ENCODE measurements at regions not wholly inside any gene's neighbourhood (a gene's known extent, or its start where the extent isn't known, plus 50 kb on each side); places are given as distances from the start of the nearest gene placed in this dataset.

DNA sequence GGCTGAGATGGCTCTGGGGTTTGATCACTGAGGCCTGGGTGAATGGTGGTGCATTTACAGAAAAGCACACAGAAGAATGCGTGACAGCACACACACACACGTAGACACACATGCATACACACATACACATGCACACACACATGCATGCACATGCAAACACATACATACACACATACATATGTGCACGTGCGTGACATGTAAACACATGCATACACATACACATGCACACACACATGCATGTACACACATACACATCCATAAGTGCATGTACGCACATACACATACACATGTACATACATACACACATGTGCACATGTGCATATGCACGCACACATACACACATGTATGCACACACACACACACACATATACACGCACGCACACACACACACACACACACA lies 108.4 kb downstream of the AIPL1 start:
- WGBS, 2 experiments (ENCODE audit: extremely low coverage in 2 of 2, insufficient read length in 1 of 2) = 90% methylated on average over 5 of the region's 8 CpGs; no CpG with 5 or more reads in 1 of the 2 experiments
- DNase-seq = no peak
- Histone ChIP-seq H2AK9ac (replicated peaks; ENCODE audit: low read depth, low read length, poor library complexity) (no peak overlapping the region), H2BK5ac (ENCODE audit: low read depth, low read length, poor library complexity, severe bottlenecking) (no peak overlapping the region), H3K36me3 (ENCODE audit: control insufficient read depth, insufficient read depth, low read length) (no peaks in the 10 kb centered on the region), H3K18ac (ENCODE audit: low read depth, low read length) (no peak overlapping the region), H3K4me1 (ENCODE audit: control insufficient read depth, insufficient read depth, low read length) (no peaks in the 10 kb centered on the region), H2AFZ (replicated peaks; ENCODE audit: low read length, poor library complexity) (no peak overlapping the region), H3K4ac (ENCODE audit: low read depth, low read length) (no peak overlapping the region), H3K14ac (replicated peaks; ENCODE audit: low read depth, low read length) (no peak overlapping the region), H3K79me1 (ENCODE audit: low read depth in 1 of 2, low read length in 2 of 2) (no peaks in the 10 kb centered on the region), H4K5ac (ENCODE audit: low read depth, low read length) (no peak overlapping the region), H2BK20ac (ENCODE audit: low read depth, low read length) (no peak overlapping the region), H4K8ac (ENCODE audit: low read depth in 2 of 2, low read length in 2 of 2) (no peak overlapping the region), H3K4me3 (ENCODE audit: insufficient read depth, low read depth, low read length) (no peak overlapping the region), H4K20me1 (ENCODE audit: insufficient read depth, low read length) (no peaks in the 10 kb centered on the region), H3K23ac (ENCODE audit: low read depth, low read length) (no peak overlapping the region), H3K4me2 (ENCODE audit: low read depth, low read length) (no peak overlapping the region), H4K91ac (ENCODE audit: insufficient read depth, low read depth, low read length) (no peak overlapping the region), H2BK15ac (ENCODE audit: low read depth, low read length) (no peak overlapping the region), H3K9ac (ENCODE audit: low read depth, low read length) (no peak overlapping the region), H2AK5ac (ENCODE audit: low read depth, low read length) (no peak overlapping the region), H2BK120ac (ENCODE audit: low read depth, low read length) (no peak overlapping the region), H3K9me3 (ENCODE audit: control insufficient read depth, insufficient read depth, low read length) (peaks cover 2% of the 10 kb centered on the region; the same call in 1 of the 2 replicates), H3K56ac (ENCODE audit: extremely low read depth, insufficient read depth, low read length) (no peak overlapping the region), H3K27ac (ENCODE audit: insufficient read depth, low read length) (no peak overlapping the region), H3K27me3 (ENCODE audit: control insufficient read depth, insufficient read depth, low read length) (no peaks in the 10 kb centered on the region), H3K9me1 (ENCODE audit: insufficient read depth, low read length) (no peaks in the 10 kb centered on the region)
- TF ChIP-seq CHD1 (IDR thresholded peaks at IDR 0.05; ENCODE audit: low read depth, low read length) = no peak
- no peak for TF ChIP-seq CTCF (conservative IDR thresholded peaks at IDR 0.05; ENCODE audit: low read depth, low read length)
- TF ChIP-seq RCOR1 (IDR thresholded peaks at IDR 0.05; ENCODE audit: insufficient replicate concordance, low read length) = no peak
- TF ChIP-seq, protein P1, sequence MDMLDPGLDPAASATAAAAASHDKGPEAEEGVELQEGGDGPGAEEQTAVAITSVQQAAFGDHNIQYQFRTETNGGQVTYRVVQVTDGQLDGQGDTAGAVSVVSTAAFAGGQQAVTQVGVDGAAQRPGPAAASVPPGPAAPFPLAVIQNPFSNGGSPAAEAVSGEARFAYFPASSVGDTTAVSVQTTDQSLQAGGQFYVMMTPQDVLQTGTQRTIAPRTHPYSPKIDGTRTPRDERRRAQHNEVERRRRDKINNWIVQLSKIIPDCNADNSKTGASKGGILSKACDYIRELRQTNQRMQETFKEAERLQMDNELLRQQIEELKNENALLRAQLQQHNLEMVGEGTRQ (IDR thresholded peaks at IDR 0.05; ENCODE audit: low read depth, low read length) = no peak
- TF ChIP-seq BHLHE40 (IDR thresholded peaks at IDR 0.05; ENCODE audit: low read depth, low read length) = no peak
- no peak for TF ChIP-seq POLR2A (IDR thresholded peaks at IDR 0.05; ENCODE audit: low read depth, low read length)
- TF ChIP-seq MAZ (IDR thresholded peaks at IDR 0.05; ENCODE audit: borderline replicate concordance, low read depth, low read length) = no peak
- TF ChIP-seq MAFK (IDR thresholded peaks at IDR 0.05; ENCODE audit: low read depth, low read length) = no peak
- no peak for TF ChIP-seq ELK1 (IDR thresholded peaks at IDR 0.05; ENCODE audit: borderline replicate concordance, low read depth, low read length)
- no peak for TF ChIP-seq CEBPB (IDR thresholded peaks at IDR 0.05; ENCODE audit: low read depth, low read length)
- no peak for TF ChIP-seq SMC3 (IDR thresholded peaks at IDR 0.05; ENCODE audit: low read depth, low read length)
- no peak for TF ChIP-seq RAD21 (IDR thresholded peaks at IDR 0.05; ENCODE audit: low read length)
- no peak for TF ChIP-seq NFE2L2 (IDR thresholded peaks at IDR 0.05; ENCODE audit: low read depth, low read length)
- TF ChIP-seq MXI1 (IDR thresholded peaks at IDR 0.05; ENCODE audit: borderline replicate concordance, low read depth, low read length) = no peak
- no peak for TF ChIP-seq RFX5 (IDR thresholded peaks at IDR 0.05; ENCODE audit: low read depth, low read length)
- TF ChIP-seq FOS (IDR thresholded peaks at IDR 0.05; ENCODE audit: low read depth, low read length) = no peak
- intact Hi-C loops (cut with micrococcal nuclease) (no loop called here), in situ Hi-C loops (cut with MboI; ENCODE audit: low sequenced_read_pairs) (no loop called here), dilution Hi-C loops (cut with HindIII; ENCODE audit: low sequenced_read_pairs, unreplicated experiment) (no loop called here)
- no peak for ATAC-seq (ENCODE audit: low read depth)
- ChIA-PET CTCF (no interaction called here), POLR2A (ENCODE audit: unreplicated experiment) (no interaction called here)
- no TSS peak for BruUV-seq (replicated peaks)

Data from IMR-90 (cell line).